DMS53 (cell line): ENCODE measurements at regions not wholly inside any gene's neighbourhood (a gene's known extent, or its start where the extent isn't known, plus 50 kb on each side); places are given as distances from the start of the nearest gene placed in this dataset.
"Not testable (repeated sequence)": the region's sequence is repeated elsewhere in the genome, so short reads cannot be mapped to it uniquely, and the experiment has no call there.

Experiments
- DNase-seq: peaks from one replicate; lab custom pipeline; 2025; lab: John Stamatoyannopoulos, UW

- DNase-seq: no peak
Observed at GRCh38 chr7:157467496-157468212, 130.8 kb downstream of the DNAJB6 start.

DNA sequence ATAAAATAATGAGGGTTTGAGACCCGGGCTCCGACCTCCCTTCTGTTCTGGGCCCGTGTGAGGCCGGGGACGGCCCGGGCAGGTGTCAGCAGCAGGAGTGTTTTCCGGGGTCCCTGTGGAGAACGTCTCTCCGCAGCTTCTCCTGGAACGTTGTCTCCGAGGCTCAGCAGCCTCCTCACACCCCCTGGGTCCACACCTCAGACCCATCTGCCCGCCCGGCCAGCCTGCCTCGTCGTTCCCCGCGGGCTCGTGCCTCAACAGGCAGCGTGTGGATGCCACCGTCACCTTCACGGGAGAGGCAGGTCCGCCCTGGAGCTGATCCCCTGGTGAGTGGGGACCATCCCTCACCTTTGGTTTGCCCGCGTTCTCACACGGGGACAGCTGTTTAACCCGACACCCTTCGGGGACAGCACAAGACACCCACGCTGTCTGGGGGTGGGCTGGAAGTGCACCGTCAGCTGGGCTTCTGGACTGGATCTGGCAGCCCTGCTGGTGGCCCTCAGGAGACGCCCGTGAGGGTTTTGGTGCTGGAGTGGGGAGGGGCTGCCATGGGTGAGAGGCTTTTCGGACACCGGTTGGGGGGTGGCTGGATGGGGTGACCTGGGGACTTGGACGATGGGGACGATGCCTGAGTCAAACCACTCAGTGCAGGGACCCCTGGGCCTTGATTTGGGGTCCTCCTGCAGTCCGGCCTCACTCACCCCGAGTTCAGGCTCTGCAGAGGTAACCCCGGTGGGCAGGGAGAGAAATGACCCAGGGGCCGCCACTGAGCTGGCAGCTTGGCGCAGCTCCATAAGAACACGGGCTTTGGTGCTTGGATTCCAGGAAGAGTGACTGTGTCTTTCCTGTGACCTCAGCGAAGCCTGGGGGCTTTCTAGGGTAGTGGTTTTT lies 131.7 kb downstream of the DNAJB6 start:
- no peak for DNase-seq

GRCh38 chr7:157469181-157470016 lies 132.6 kb downstream of the DNAJB6 start:
- DNase-seq: no peak

- DNase-seq: no peak
Observed at GRCh38 chr7:157470017-157470322, 133.2 kb downstream of the DNAJB6 start.

- no peak for DNase-seq
Observed at GRCh38 chr7:157470701-157471131, 133.9 kb downstream of the DNAJB6 start.

DNA sequence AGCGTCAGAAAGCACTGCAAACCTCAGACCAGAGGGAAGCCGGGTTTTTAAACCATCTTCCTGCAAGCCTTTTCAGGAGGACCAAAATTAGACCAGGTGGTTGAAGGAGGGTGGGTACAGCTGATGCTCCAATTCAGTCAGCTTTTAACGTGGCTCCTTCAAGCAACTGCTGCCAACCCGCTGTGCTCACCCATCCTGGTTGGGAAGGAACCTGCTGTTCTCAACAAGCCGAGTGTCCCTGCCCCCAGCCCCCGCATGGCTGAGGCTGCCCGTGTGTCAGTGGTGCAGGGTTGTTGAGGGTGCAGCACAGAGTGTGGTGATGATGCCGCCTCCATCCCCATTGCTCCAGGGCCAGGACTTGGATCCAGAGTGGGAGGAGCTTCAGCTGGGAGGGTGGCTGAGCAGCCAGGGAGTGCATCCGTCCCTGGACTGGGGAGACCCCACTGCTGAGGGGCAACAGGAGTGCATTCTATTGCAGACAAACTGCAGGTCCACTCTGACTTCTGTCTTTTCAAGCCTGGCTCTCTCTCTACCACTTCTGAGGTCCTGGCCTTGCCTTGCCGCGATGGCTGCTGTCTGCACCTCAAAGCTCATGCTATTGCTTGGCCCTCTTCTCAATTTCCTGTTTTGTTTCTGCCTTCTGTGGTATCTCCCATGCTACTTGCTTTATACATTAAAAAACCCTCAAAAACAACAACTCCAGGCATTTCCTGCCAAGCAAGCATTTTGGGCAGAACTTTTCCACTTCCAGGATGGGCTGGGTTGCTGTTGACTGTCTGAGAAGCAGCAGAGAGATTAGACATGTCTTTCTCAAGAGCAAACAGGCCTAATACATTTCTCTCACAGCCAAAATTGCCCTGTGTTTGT lies 134.7 kb downstream of the DNAJB6 start:
- no peak for DNase-seq

- no peak for DNase-seq
Observed at GRCh38 chr7:157472311-157473050, 135.7 kb downstream of the DNAJB6 start.

DNA sequence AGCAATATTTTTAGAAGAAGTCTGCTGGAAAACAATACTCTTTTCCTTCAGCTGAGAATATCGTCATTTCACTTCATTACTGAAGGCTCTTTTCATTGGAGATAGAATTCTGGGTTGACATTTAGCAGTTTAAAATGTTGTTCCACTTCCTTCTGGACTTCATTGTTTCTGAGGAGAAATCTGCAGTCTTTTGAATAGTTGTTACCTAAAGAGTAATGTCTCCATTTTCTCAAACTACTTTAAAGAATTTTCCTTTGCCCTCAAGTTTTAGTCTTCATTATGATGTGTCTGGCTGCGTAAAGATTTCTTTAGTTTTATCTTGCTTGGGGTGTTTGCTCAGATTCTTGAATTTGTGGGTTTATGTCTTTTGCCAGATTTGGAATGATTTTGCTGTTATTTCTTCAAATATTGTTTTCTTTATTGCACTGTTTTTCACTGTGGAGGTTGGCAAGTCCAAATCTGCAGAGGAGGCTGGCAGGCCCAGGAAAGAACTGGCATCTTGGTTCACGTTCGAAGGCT lies 136.3 kb downstream of the DNAJB6 start:
- DNase-seq: no peak

DNA sequence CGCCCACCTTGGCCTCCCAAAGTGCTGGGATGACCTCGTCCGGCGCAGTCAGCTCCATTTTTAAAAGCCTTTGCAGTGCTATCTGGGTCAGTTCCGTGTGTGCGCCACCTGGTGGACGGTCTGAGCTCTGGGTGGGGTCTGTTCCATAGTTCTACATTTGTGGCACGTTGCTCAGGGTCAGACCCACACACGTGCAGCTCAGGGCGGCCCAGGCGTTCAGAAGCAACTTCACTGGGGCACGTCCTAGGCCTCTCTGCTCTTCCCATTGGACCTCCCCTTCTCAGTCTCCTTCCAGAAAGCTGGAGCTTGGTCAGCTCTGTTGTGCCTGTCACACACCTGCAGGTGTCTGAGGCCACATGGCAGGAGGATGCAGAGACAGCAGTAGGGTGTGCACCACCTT lies 137.9 kb downstream of the DNAJB6 start:
- peak; percentile 75 for DNase-seq

- DNase-seq: no peak
Observed at GRCh38 chr7:157475095-157475494, 138.3 kb downstream of the DNAJB6 start.

- DNase-seq: no peak
Observed at GRCh38 chr7:157475601-157476000, 138.8 kb downstream of the DNAJB6 start.

DNA sequence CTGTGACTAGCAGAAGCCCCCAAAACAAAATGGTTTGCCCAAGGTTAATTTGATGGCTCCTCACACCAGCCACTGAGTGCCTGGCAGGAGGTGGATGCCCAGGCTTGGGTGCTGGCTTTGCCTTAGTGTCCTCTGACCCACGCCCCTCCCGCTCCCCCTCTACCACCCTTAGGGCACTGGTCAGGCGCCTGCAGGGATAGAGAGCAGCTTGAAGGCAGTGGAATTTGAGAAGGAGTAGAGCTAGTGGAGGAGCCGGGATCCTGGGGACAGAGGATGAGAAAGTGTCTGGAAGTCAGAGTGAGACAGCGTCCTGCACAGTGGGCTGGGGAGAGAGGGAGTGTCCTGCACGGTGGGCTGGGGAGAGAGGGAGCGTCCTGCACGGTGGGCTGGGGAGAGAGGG lies 139.4 kb downstream of the DNAJB6 start:
- no peak for DNase-seq

- DNase-seq: no peak
Observed at GRCh38 chr7:157476654-157477549, 140.1 kb downstream of the DNAJB6 start.

GRCh38 chr7:157477550-157478212 lies 140.9 kb downstream of the DNAJB6 start:
- peak; percentile 29 for DNase-seq

DNA sequence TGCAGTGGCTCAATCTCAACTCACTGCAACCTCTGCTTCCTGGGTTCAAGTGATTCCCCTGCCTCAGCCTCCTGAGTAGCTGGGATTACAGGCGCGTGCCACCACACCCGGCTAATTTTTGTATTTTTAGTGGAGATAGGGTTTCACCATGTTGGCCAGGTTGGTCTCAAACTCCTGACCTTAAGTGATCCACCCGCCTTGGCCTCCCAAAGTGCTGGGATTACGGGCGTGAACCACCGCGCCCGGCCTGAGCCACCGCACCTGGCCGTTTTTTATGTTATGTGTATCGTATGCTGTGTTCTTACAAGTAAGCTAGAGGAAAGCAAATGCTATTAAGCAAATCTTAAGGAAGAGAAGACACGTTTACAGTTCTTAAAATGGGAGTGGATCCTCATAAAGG lies 141.8 kb downstream of the DNAJB6 start:
- DNase-seq: not testable (repeated sequence)

GRCh38 chr7:157479326-157479725 lies 142.5 kb downstream of the DNAJB6 start:
- DNase-seq: no peak

GRCh38 chr7:157480371-157481050 lies 143.7 kb downstream of the DNAJB6 start:
- no peak for DNase-seq

GRCh38 chr7:157481389-157481788 lies 144.6 kb downstream of the DNAJB6 start:
- DNase-seq: no peak
